ENCODE measurements at regions not wholly inside any gene's neighbourhood (a gene's known extent, or its start where the extent isn't known, plus 50 kb on each side); places are given as distances from the start of the nearest gene placed in this dataset.

DNA sequence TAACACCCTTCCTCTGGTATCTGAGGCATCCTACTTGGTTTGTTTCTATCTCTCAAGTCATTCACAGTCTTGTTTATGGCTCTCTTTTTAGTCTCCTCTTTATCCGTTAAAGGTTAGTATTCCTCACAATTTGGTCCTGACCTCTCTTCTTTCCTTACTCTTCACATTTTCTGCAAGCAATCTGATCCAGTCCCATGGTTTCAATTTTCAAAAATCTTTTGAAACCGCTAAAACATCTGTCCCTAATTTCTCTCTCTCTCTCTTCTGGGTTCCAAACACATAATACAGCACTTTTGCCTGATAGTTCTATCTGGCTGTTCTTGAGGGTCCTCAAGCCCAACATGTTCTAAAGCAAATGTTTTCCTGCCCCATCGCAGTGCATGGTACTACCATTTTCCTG lies 149.0 kb downstream of the SERPINI1 start:
- no peaks in the 10 kb centered on the region for H3K4me1 ChIP-seq
- TF ChIP-seq, protein P1, sequence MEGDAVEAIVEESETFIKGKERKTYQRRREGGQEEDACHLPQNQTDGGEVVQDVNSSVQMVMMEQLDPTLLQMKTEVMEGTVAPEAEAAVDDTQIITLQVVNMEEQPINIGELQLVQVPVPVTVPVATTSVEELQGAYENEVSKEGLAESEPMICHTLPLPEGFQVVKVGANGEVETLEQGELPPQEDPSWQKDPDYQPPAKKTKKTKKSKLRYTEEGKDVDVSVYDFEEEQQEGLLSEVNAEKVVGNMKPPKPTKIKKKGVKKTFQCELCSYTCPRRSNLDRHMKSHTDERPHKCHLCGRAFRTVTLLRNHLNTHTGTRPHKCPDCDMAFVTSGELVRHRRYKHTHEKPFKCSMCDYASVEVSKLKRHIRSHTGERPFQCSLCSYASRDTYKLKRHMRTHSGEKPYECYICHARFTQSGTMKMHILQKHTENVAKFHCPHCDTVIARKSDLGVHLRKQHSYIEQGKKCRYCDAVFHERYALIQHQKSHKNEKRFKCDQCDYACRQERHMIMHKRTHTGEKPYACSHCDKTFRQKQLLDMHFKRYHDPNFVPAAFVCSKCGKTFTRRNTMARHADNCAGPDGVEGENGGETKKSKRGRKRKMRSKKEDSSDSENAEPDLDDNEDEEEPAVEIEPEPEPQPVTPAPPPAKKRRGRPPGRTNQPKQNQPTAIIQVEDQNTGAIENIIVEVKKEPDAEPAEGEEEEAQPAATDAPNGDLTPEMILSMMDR (IDR thresholded peaks at IDR 0.05 in 4 of 5, conservative IDR thresholded peaks at IDR 0.05 in 1 of 5), result no peak
- TF ChIP-seq POLR2A (IDR thresholded peaks at IDR 0.05), result no peak
- intact Hi-C loops (cut with DNase I; ENCODE audit: low total_unique reads) (loop anchor here (5.0 kb wide), 1 partner anchor 152 kb away; the partner anchor contains the start of gene PDCD10), in situ Hi-C loops (cut with MboI; ENCODE audit: low sequenced_read_pairs in 4 of 4) (loop anchor here (10.0 to 25.0 kb wide), 2 partner anchors 497 to 510 kb away; partner anchors contain the start of gene ZBBX (in 3 of the 4))
- no peaks in the 10 kb centered on the region for H3K36me3 ChIP-seq
- H3K9me3 ChIP-seq, result no peaks in the 10 kb centered on the region
- DNase-seq (no peak), ATAC-seq (no peak)
- no peak overlapping the region for H3K4me3 ChIP-seq
- no peak overlapping the region for H3K27ac ChIP-seq
- no peaks in the 10 kb centered on the region for H3K27me3 ChIP-seq

DNA sequence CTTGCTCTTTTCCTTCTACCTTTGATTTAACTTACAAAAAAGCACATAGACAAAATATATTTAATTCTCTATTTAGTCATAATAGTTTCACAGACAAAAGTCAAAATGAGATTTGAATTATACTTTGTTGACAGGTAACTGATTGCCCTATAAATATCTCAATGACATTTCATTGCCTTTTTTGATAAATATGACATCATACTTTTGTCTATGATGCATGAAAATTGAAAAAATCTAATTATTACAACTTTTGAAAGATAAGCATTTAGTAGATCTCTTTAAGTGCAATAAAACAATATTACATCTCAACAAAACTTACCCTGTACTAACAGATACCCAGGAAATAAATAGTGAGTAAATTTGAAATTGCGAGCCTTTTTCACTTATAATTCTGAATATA lies 147.9 kb downstream of the SERPINI1 start:
- Histone ChIP-seq H3K9me3 (no peaks in the 10 kb centered on the region), H3K4me3 (no peak overlapping the region), H3K27me3 (no peaks in the 10 kb centered on the region), H3K27ac (no peak overlapping the region), H3K36me3 (no peaks in the 10 kb centered on the region), H3K4me1 (no peaks in the 10 kb centered on the region)
- DNase-seq (no peak), ATAC-seq (no peak)
- in situ Hi-C loops (cut with MboI; ENCODE audit: low sequenced_read_pairs in 4 of 4) (loop anchor here (10.0 to 25.0 kb wide), 2 partner anchors 496 to 509 kb away; partner anchors contain the start of gene ZBBX (in 3 of the 4)), intact Hi-C loops (cut with DNase I; ENCODE audit: low total_unique reads) (loop anchor here (2.0 to 5.0 kb wide), 2 partner anchors 47 to 151 kb away; partner anchors contain the start of gene PDCD10)
- TF ChIP-seq, protein P1 (IDR thresholded peaks at IDR 0.05 in 4 of 5, conservative IDR thresholded peaks at IDR 0.05 in 1 of 5), result no peak

GRCh38 chr3:167882057-167882667 lies 146.6 kb downstream of the SERPINI1 start:
- Histone ChIP-seq H3K9me3 (no peaks in the 10 kb centered on the region), H3K27me3 (no peaks in the 10 kb centered on the region), H3K4me1 (peaks cover 0 to under 1% of the 10 kb centered on the region in 2 donors), H3K36me3 (no peaks in the 10 kb centered on the region), H3K4me3 (peak overlapping the region in 2 of 4 donors; percentile 10 to 11), H3K27ac (no peak overlapping the region)
- in situ Hi-C loops (cut with MboI; ENCODE audit: low sequenced_read_pairs in 4 of 4), result loop anchor here (10.0 to 25.0 kb wide), 2 partner anchors 495 to 507 kb away; partner anchors contain the start of gene ZBBX (in 3 of the 4)
- no peak for ATAC-seq
- no peak for DNase-seq
- intact Hi-C loops (cut with DNase I; ENCODE audit: low total_unique reads), result loop anchor here (2.0 to 5.0 kb wide), 2 partner anchors 45 to 150 kb away; partner anchors contain the start of gene PDCD10
- TF ChIP-seq, protein P1 (IDR thresholded peaks at IDR 0.05 in 4 of 5, conservative IDR thresholded peaks at IDR 0.05 in 1 of 5), result peak; percentile 40 to 73 (median 50)
- TF ChIP-seq POLR2A (IDR thresholded peaks at IDR 0.05), result no peak

GRCh38 chr3:167880183-167880582 lies 144.7 kb downstream of the SERPINI1 start:
- TF ChIP-seq, protein P1 (IDR thresholded peaks at IDR 0.05 in 4 of 5, conservative IDR thresholded peaks at IDR 0.05 in 1 of 5), result no peak
- no peak for TF ChIP-seq POLR2A (IDR thresholded peaks at IDR 0.05)
- in situ Hi-C loops (cut with MboI; ENCODE audit: low sequenced_read_pairs in 4 of 4), result loop anchor here (10.0 to 25.0 kb wide), 2 partner anchors 493 to 505 kb away; partner anchors contain the start of gene ZBBX (in 3 of the 4)
- no peak overlapping the region for H3K4me3 ChIP-seq
- no peak for DNase-seq
- H3K36me3 ChIP-seq, result no peaks in the 10 kb centered on the region
- intact Hi-C loops (cut with DNase I; ENCODE audit: low total_unique reads), result loop anchor here (5.0 kb wide), 1 partner anchor 148 kb away; the partner anchor contains the start of gene PDCD10
- H3K4me1 ChIP-seq, result peaks cover 3 to 7% of the 10 kb centered on the region in 2 donors
- H3K9me3 ChIP-seq, result no peaks in the 10 kb centered on the region
- no peaks in the 10 kb centered on the region for H3K27me3 ChIP-seq
- no peak for ATAC-seq
- no peak overlapping the region for H3K27ac ChIP-seq
